ENCODE measurements at regions not wholly inside any gene's neighbourhood (a gene's known extent, or its start where the extent isn't known, plus 50 kb on each side); places are given as distances from the start of the nearest gene placed in this dataset.

GRCh38 chr2:59182249-59182648 lies 941.1 kb upstream of the FANCL start:
- no peak for TF ChIP-seq CTCF (IDR thresholded peaks at IDR 0.05)
- no peak for TF ChIP-seq POLR2AphosphoS5 (IDR thresholded peaks at IDR 0.05)
- TF ChIP-seq POLR2A (IDR thresholded peaks at IDR 0.05) = no peak
- Histone ChIP-seq H3K4me3 (no peak overlapping the region), H3K27ac (no peak overlapping the region), H3K4me1 (no peaks in the 10 kb centered on the region), H3K27me3 (no peaks in the 10 kb centered on the region), H3K9me3 (no peaks in the 10 kb centered on the region), H3K36me3 (no peaks in the 10 kb centered on the region)
- no peak for DNase-seq (ENCODE audit: low spot score in 2 of 2)
- intact Hi-C loops (cut with DNase I; ENCODE audit: low total_unique reads) = no loop called here

GRCh38 chr2:59181347-59181746 lies 940.2 kb upstream of the FANCL start:
- Histone ChIP-seq H3K9me3 (no peaks in the 10 kb centered on the region), H3K27ac (no peak overlapping the region), H3K27me3 (no peaks in the 10 kb centered on the region), H3K4me1 (no peaks in the 10 kb centered on the region), H3K4me3 (no peak overlapping the region), H3K36me3 (no peaks in the 10 kb centered on the region)
- TF ChIP-seq POLR2A (IDR thresholded peaks at IDR 0.05) (no peak), CTCF (IDR thresholded peaks at IDR 0.05) (no peak), POLR2AphosphoS5 (IDR thresholded peaks at IDR 0.05) (no peak)
- no peak for DNase-seq (ENCODE audit: low spot score in 2 of 2)
- intact Hi-C loops (cut with DNase I; ENCODE audit: low total_unique reads) = loop anchor here (2.0 kb wide), 1 partner anchor 27 kb away; no protein-coding TSS in a partner anchor

DNA sequence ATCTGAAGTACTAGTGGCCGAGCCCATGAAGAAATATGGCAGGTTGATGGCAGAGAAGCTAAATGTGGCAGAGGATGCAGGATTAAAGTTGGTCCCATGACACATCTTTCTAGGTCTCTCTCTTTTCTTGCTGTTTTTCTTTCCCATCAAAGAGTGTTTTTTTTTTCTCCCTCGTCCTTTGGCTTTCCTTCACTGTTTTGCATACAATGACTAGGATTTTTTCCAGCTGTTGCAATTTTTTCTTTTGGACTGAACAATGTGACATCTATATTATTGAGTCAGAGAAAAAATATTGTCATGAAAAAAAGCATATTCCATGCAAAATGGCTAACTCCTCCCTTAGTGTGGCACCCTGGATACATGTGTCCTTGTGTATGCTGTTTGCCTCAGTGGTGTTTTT lies 939.5 kb upstream of the FANCL start:
- no peak for DNase-seq (ENCODE audit: low spot score in 2 of 2)
- TF ChIP-seq POLR2A (IDR thresholded peaks at IDR 0.05) (no peak), CTCF (IDR thresholded peaks at IDR 0.05) (no peak), POLR2AphosphoS5 (IDR thresholded peaks at IDR 0.05) (no peak)
- Histone ChIP-seq H3K36me3 (no peaks in the 10 kb centered on the region), H3K9me3 (no peaks in the 10 kb centered on the region), H3K4me1 (no peaks in the 10 kb centered on the region), H3K4me3 (no peak overlapping the region), H3K27ac (no peak overlapping the region), H3K27me3 (no peaks in the 10 kb centered on the region)
- intact Hi-C loops (cut with DNase I; ENCODE audit: low total_unique reads) = loop anchor here (2.0 kb wide), 1 partner anchor 26 kb away; no protein-coding TSS in a partner anchor

DNA sequence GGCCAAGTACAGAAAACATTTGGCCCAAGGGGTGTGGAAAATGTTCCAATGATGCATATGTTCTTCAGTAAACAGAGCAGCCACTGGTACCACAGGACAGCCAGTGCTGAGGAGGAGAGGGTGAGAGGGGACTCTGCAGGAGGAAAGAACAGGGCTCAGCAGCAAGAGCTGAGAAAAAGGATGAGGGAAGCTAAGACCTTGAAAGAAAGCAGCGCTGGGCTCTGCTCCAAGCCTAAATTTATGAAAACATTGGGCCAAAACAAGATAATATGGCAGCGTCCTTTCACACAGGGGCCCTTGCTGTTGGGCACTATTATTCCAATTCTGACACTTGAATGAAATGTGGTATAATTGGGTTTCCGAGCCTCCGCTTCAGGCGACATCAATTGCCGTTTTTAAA lies 939.0 kb upstream of the FANCL start:
- intact Hi-C loops (cut with DNase I; ENCODE audit: low total_unique reads) = loop anchor here (2.0 kb wide), 1 partner anchor 25 kb away; no protein-coding TSS in a partner anchor
- Histone ChIP-seq H3K4me3 (no peak overlapping the region), H3K27ac (no peak overlapping the region), H3K4me1 (no peaks in the 10 kb centered on the region), H3K27me3 (no peaks in the 10 kb centered on the region), H3K9me3 (no peaks in the 10 kb centered on the region), H3K36me3 (no peaks in the 10 kb centered on the region)
- no peak for DNase-seq (ENCODE audit: low spot score in 2 of 2)
- TF ChIP-seq CTCF (IDR thresholded peaks at IDR 0.05) (no peak), POLR2AphosphoS5 (IDR thresholded peaks at IDR 0.05) (no peak), POLR2A (IDR thresholded peaks at IDR 0.05) (no peak)

DNA sequence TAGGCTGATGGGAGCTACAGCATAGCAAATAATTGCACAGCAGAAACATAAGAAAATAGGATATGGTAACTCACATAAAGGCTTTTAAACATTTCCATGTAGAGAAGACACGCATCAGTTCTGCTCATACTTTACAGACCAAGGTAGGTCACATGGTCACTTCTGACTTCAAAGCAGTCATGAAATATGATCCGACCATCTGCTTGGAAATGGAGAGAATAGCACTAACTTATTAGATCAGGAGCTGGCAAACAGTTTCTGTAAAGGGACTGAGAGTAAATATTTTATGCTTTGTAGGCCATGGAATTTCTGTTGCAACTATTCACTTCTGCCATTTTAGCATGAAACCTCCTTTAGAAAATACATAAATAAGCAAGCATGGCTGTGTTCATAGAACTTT lies 936.6 kb upstream of the FANCL start:
- TF ChIP-seq POLR2AphosphoS5 (IDR thresholded peaks at IDR 0.05) (no peak), CTCF (IDR thresholded peaks at IDR 0.05) (no peak), POLR2A (IDR thresholded peaks at IDR 0.05) (no peak)
- Histone ChIP-seq H3K9me3 (no peaks in the 10 kb centered on the region), H3K27ac (no peak overlapping the region), H3K4me1 (no peaks in the 10 kb centered on the region), H3K4me3 (no peak overlapping the region), H3K27me3 (no peaks in the 10 kb centered on the region), H3K36me3 (no peaks in the 10 kb centered on the region)
- intact Hi-C loops (cut with DNase I; ENCODE audit: low total_unique reads) = no loop called here
- DNase-seq (ENCODE audit: low spot score in 2 of 2) = no peak
